Ascending aorta (tissue), 2 donors: ENCODE measurements at regions not wholly inside any gene's neighbourhood (a gene's known extent, or its start where the extent isn't known, plus 50 kb on each side); places are given as distances from the start of the nearest gene placed in this dataset.

Source experiments
- DNase-seq, 2 donors: peaks; one replicate each; pipeline ENCODE4 v3.0.0-alpha.2; 2019; ENCODE audit warnings: low spot score in 2 of 2
- H3K27ac ChIP-seq, 2 donors: fragments of 200-600 bp; sonication (generic); one replicate each; pipeline ENCODE4 v1.5.1; 2016 to 2017; ENCODE audit warnings: mild to moderate bottlenecking in 1 of 2
- H3K27me3 ChIP-seq: fragments of 200-600 bp; sonication (generic); one replicate; pipeline ENCODE4 v1.5.1; 2017
- H3K36me3 ChIP-seq, 2 donors: fragments of 200-600 bp; sonication (generic); one replicate each; pipeline ENCODE4 v1.5.1; 2016
- H3K4me1 ChIP-seq, 2 donors: fragments of 200-600 bp; sonication (generic); one replicate each; pipeline ENCODE4 v1.5.1; 2016 to 2017; ENCODE audit warnings: mild to moderate bottlenecking in 1 of 2
- H3K4me3 ChIP-seq, 2 donors: fragments of 200-600 bp; sonication (generic); one replicate each; pipeline ENCODE4 v1.5.1; 2016 to 2017; ENCODE audit warnings: mild to moderate bottlenecking in 1 of 2
- H3K9me3 ChIP-seq, 2 donors: fragments of 200-600 bp; sonication (generic); one replicate each; pipeline ENCODE4 v1.5.1; 2016
- intact Hi-C: fragments of 100-400 bp; cut with DNase I; formaldehyde crosslinking; loops from one replicate; pipeline ENCODE4 v1.15.1; 2023
- TF ChIP-seq, protein P1 (sequence below), 3 experiments: fragments of 200-600 bp in 2 of 3; fragments of 450-650 bp in 1 of 3; sonication (generic) in 2 of 3; IDR thresholded peaks; one replicate each; pipeline ENCODE4 v1.5.1; 2016 to 2019; ENCODE audit warnings: antibody characterized with exemption in 3 of 3, mild to moderate bottlenecking in 1 of 3, moderate library complexity in 1 of 3

DNA sequence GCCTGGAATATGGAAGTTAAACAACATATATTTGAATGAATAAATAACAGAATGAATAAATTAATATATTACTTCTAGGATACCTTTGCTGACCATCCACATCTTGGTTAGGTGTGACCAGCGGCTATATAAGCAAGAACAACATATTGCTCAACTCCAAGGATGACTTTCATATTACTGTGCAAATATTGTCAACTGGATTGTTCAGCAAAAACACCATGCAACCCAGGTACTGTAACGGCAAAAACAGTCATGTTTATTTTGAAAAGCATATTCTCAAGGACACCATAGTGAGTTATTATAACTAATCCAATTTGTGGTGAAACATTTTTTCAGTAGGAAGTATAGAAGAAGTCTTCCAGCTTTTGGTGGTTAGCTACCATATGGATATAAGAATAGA, 907.9 kb downstream of the IGSF11 start:
- no peak for DNase-seq
- Histone ChIP-seq H3K4me3 (no peak overlapping the region), H3K4me1 (no peaks in the 10 kb centered on the region), H3K36me3 (no peaks in the 10 kb centered on the region), H3K27ac (no peak overlapping the region), H3K27me3 (no peaks in the 10 kb centered on the region), H3K9me3 (no peaks in the 10 kb centered on the region)
- intact Hi-C loops: no loop called here
- TF ChIP-seq, protein P1, sequence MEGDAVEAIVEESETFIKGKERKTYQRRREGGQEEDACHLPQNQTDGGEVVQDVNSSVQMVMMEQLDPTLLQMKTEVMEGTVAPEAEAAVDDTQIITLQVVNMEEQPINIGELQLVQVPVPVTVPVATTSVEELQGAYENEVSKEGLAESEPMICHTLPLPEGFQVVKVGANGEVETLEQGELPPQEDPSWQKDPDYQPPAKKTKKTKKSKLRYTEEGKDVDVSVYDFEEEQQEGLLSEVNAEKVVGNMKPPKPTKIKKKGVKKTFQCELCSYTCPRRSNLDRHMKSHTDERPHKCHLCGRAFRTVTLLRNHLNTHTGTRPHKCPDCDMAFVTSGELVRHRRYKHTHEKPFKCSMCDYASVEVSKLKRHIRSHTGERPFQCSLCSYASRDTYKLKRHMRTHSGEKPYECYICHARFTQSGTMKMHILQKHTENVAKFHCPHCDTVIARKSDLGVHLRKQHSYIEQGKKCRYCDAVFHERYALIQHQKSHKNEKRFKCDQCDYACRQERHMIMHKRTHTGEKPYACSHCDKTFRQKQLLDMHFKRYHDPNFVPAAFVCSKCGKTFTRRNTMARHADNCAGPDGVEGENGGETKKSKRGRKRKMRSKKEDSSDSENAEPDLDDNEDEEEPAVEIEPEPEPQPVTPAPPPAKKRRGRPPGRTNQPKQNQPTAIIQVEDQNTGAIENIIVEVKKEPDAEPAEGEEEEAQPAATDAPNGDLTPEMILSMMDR (IDR thresholded peaks at IDR 0.05): no peak

DNA sequence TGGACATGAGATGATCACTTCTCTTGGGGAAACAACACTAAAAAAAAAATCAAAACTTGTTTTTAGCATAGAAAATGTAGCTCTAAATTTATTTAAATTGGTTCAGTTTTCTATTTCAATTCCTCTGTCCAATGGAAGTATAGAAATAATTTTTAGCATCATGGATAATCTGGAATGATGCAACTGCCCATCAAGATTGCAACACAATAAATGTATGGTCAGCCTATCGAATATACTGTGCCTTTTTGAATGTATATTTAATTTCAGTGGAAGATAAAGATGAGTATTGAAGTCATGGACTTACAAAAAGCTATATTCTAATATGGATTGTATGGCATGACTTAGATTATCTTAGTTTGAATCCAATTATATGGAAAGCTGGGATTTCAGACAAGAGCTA, 906.7 kb downstream of the IGSF11 start:
- Histone ChIP-seq H3K4me3 (no peak overlapping the region), H3K9me3 (no peaks in the 10 kb centered on the region), H3K27me3 (no peaks in the 10 kb centered on the region), H3K27ac (no peak overlapping the region), H3K4me1 (no peaks in the 10 kb centered on the region), H3K36me3 (no peaks in the 10 kb centered on the region)
- intact Hi-C loops: no loop called here
- DNase-seq: no peak
- TF ChIP-seq, protein P1 (IDR thresholded peaks at IDR 0.05): no peak

DNA sequence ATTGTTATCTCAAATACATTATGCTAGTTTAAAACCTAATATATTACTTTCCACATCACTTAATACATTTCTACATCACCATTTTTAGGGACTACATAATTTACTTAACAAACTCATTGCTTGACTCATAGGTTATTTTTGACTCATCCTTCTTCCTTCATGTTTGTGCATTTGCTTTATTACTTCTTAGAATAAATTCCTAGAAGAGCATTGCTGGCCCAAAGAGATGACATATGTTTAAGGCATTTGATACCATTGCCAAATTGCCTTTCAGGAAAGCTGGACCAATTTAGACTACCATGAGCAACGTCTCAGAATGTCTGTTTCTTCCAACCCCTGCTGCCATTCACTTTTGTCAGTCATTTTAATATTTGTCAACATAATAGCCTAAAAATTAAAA, 905.8 kb downstream of the IGSF11 start:
- TF ChIP-seq, protein P1 (IDR thresholded peaks at IDR 0.05): no peak
- Histone ChIP-seq H3K9me3 (no peaks in the 10 kb centered on the region), H3K27me3 (no peaks in the 10 kb centered on the region), H3K4me1 (no peaks in the 10 kb centered on the region), H3K27ac (no peak overlapping the region), H3K36me3 (no peaks in the 10 kb centered on the region), H3K4me3 (no peak overlapping the region)
- intact Hi-C loops: no loop called here
- no peak for DNase-seq

DNA sequence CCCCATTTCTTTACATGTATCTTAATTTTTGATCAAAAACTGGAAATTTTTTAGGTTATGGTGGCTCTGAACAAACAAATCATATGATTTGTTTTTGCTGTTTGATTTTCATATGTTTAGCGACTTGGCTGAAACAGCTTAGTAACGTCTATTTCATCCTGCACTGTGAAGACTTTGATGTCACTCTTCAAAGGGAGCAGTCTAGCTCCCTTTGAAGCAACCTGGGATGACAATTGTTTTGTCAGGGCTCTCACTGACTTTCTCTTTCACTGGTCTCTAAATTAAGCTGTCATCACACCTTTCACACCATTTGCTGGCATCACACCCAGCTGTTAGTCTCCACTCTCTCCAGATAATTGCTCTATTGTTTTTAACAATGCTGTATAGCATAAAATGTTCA, 896.9 kb downstream of the IGSF11 start:
- intact Hi-C loops: no loop called here
- Histone ChIP-seq H3K4me1 (no peaks in the 10 kb centered on the region), H3K9me3 (peaks cover 0 to 5% of the 10 kb centered on the region in 2 donors), H3K27me3 (no peaks in the 10 kb centered on the region), H3K27ac (no peak overlapping the region), H3K36me3 (no peaks in the 10 kb centered on the region), H3K4me3 (no peak overlapping the region)
- no peak for DNase-seq
- TF ChIP-seq, protein P1 (IDR thresholded peaks at IDR 0.05): no peak

DNA sequence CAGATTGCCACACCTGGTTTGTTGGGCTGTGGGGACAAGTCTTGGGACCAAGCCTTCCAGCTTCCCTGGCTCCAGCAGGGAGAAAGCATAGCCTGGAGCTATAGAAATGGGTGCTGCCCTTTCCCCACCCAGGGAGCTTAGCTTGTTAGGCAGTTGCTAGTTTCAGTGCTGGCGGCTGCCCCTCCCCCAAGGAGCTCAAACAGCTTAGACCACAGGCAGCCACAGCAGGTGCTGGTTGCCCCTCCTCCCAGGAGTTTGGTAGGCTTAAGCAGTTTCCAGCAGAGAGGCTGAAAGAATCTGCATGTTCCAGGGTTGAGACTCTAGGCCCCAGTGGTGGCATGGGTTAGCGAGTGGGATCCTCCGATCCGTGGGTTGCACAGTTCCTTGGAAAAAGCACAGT, 889.7 kb downstream of the IGSF11 start:
- H3K27ac ChIP-seq: no peak overlapping the region

More for the DNA sequence above, 889.7 kb downstream of the IGSF11 start:
- H3K4me1 ChIP-seq: no peaks in the 10 kb centered on the region
- no peaks in the 10 kb centered on the region for H3K36me3 ChIP-seq
- no peaks in the 10 kb centered on the region for H3K9me3 ChIP-seq
- H3K27me3 ChIP-seq: no peaks in the 10 kb centered on the region
- intact Hi-C loops: no loop called here
- DNase-seq: no peak
- TF ChIP-seq, protein P1 (IDR thresholded peaks at IDR 0.05): no peak
- no peak overlapping the region for H3K4me3 ChIP-seq
